ENCODE measurements at regions not wholly inside any gene's neighbourhood (a gene's known extent, or its start where the extent isn't known, plus 50 kb on each side); places are given as distances from the start of the nearest gene placed in this dataset.
"Not testable (repeated sequence)": the region's sequence is repeated elsewhere in the genome, so short reads cannot be mapped to it uniquely, and the experiment has no call there.

- DNase-seq (ENCODE audit: low read depth, low spot score) = peak; percentile 79
Observed at GRCh38 chr12:127125607-127126259, 1141.2 kb upstream of the TMEM132C start.

GRCh38 chr12:127126260-127126628 lies 1140.7 kb upstream of the TMEM132C start:
- DNase-seq (ENCODE audit: low read depth, low spot score) = no peak

GRCh38 chr12:127127897-127128296 lies 1139.1 kb upstream of the TMEM132C start:
- DNase-seq (ENCODE audit: low read depth, low spot score) = no peak

- no peak for DNase-seq (ENCODE audit: low read depth, low spot score)
Observed at GRCh38 chr12:127130506-127131124, 1136.4 kb upstream of the TMEM132C start.

GRCh38 chr12:127133675-127134335 lies 1133.2 kb upstream of the TMEM132C start:
- no peak for DNase-seq (ENCODE audit: low read depth, low spot score)

- DNase-seq (ENCODE audit: low read depth, low spot score) = not testable (repeated sequence)
Observed at GRCh38 chr12:127140864-127141484, 1126.0 kb upstream of the TMEM132C start.

GRCh38 chr12:127143020-127143419 lies 1124.0 kb upstream of the TMEM132C start:
- DNase-seq (ENCODE audit: low read depth, low spot score) = no peak

GRCh38 chr12:127144770-127145169 lies 1122.2 kb upstream of the TMEM132C start:
- no peak for DNase-seq (ENCODE audit: low read depth, low spot score)

GRCh38 chr12:127145241-127145928 lies 1121.6 kb upstream of the TMEM132C start:
- DNase-seq (ENCODE audit: low read depth, low spot score) = no peak

- DNase-seq (ENCODE audit: low read depth, low spot score) = peak; percentile 39
Observed at GRCh38 chr12:127145929-127146789, 1120.8 kb upstream of the TMEM132C start.

GRCh38 chr12:127146991-127147718 lies 1119.8 kb upstream of the TMEM132C start:
- no peak for DNase-seq (ENCODE audit: low read depth, low spot score)

- DNase-seq (ENCODE audit: low read depth, low spot score) = no peak
Observed at GRCh38 chr12:127147724-127148123, 1119.2 kb upstream of the TMEM132C start.

GRCh38 chr12:127148318-127148717 lies 1118.7 kb upstream of the TMEM132C start:
- no peak for DNase-seq (ENCODE audit: low read depth, low spot score)

GRCh38 chr12:127149226-127149964 lies 1117.6 kb upstream of the TMEM132C start:
- DNase-seq (ENCODE audit: low read depth, low spot score) = no peak

- no peak for DNase-seq (ENCODE audit: low read depth, low spot score)
Observed at GRCh38 chr12:127150028-127150427, 1116.9 kb upstream of the TMEM132C start.

GRCh38 chr12:127150479-127150878 lies 1116.5 kb upstream of the TMEM132C start:
- DNase-seq (ENCODE audit: low read depth, low spot score) = no peak

GRCh38 chr12:127150956-127151355 lies 1116.0 kb upstream of the TMEM132C start:
- DNase-seq (ENCODE audit: low read depth, low spot score) = no peak

GRCh38 chr12:127153996-127154395 lies 1113.0 kb upstream of the TMEM132C start:
- DNase-seq (ENCODE audit: low read depth, low spot score) = no peak

GRCh38 chr12:127154830-127155229 lies 1112.1 kb upstream of the TMEM132C start:
- DNase-seq (ENCODE audit: low read depth, low spot score) = not testable (repeated sequence)
